Heart right ventricle (tissue), 16 donors: ENCODE measurements at regions not wholly inside any gene's neighbourhood (a gene's known extent, or its start where the extent isn't known, plus 50 kb on each side); places are given as distances from the start of the nearest gene placed in this dataset.

Experiments used
- ATAC-seq, 8 donors: fragments of 200-7000 bp; cut with Tn5 transposase; one replicate each; pipeline ENCODE4 v1.9.1; 2020; ENCODE audit warnings: mild to moderate bottlenecking in 8 of 8, moderate library complexity in 8 of 8, moderate number of reproducible peaks in 1 of 8
- DNase-seq, 2 donors: peaks; one replicate each; pipeline ENCODE4 v3.0.0-alpha.2; 2020
- H3K27ac ChIP-seq, 10 donors: fragments of 200-600 bp; sonication (generic) in 2 of 10; one replicate each; pipeline versions ENCODE4 v1.5.0 to v1.8.0; 2020 to 2022; ENCODE audit warnings: mild to moderate bottlenecking in 3 of 10
- H3K27me3 ChIP-seq, 7 donors: fragments of 200-600 bp; one replicate each; pipeline ENCODE4 v1.8.0; 2021 to 2022; ENCODE audit warnings: mild to moderate bottlenecking in 2 of 7
- H3K36me3 ChIP-seq, 9 donors: fragments of 200-600 bp; sonication (generic) in 1 of 9; one replicate each; pipeline versions ENCODE4 v1.5.0 to v1.8.0; 2020 to 2022; ENCODE audit warnings: mild to moderate bottlenecking in 2 of 9
- H3K4me1 ChIP-seq, 9 donors: fragments of 200-600 bp; sonication (generic) in 1 of 9; one replicate each; pipeline versions ENCODE4 v1.5.0 to v1.8.0; 2020 to 2022; ENCODE audit warnings: mild to moderate bottlenecking in 4 of 9
- H3K4me3 ChIP-seq, 10 donors: fragments of 200-600 bp; sonication (generic) in 2 of 10; one replicate each; pipeline versions ENCODE4 v1.5.0 to v1.8.0; 2020 to 2022; ENCODE audit warnings: mild to moderate bottlenecking in 7 of 10, moderate library complexity in 2 of 10
- H3K9me3 ChIP-seq, 11 donors: fragments of 200-600 bp in 10 of 11; sonication (generic) in 2 of 11; one replicate each; pipeline versions ENCODE4 v1.5.0 to v1.8.0; 2013 to 2022; ENCODE audit warnings: mild to moderate bottlenecking in 2 of 11, control low read depth in 1 of 11, moderate library complexity in 1 of 11
- CTCF ChIP-seq, 9 donors: fragments of 200-600 bp; sonication (generic) in 2 of 9; IDR thresholded peaks; one replicate each; pipeline versions ENCODE4 v1.5.0 to v1.8.0; 2021 to 2022; ENCODE audit warnings: antibody characterized with exemption in 9 of 9, mild to moderate bottlenecking in 5 of 9, moderate library complexity in 1 of 9
- WGBS, 2 donors: extraction: QIAGEN DNeasy Blood & Tissue Kit; methylation state at CpG; one replicate each; pipeline ENCODE4 v1.1.7; 2013; ENCODE audit warnings: inconsistent platforms in 1 of 2; 5-methylcytosine and 5-hydroxymethylcytosine counted together
- intact Hi-C, 10 donors: fragments of 100-400 bp; cut with DNase I; formaldehyde crosslinking; loops; one replicate each; pipeline versions ENCODE4 v1.11.1 to v1.14.2; 2022
- donor health status: Arrhythmogenic right ventricular cardiomyopathy.
- donor health status: ischemic (EF 13 %, LVEDD 7.1; RV severe dilation, severe dysfunction).
- donor health status: healthy with polysubstance abuse.
- donor health status: DM: no; HTN: yes; CAD: no.
- donor health status: DM: no; HTN: no; CAD: no.
- donor health status: ischemic (EF 25% LVEDD 6.9; RV normal size, moderate dysfunction).
- donor health status: ischemic (EF 25% LVEDD 5.7; RV mildly dilated, moderate dysfunction).
- donor health status: healthy.
- donor health status: DM: yes; HTN: yes; CAD: no.
- donor health status: Ischemic cardiomyopathy.
- donor health status: ischemic (EF 35%, LVEDD 5.7; RV mildly dilated, moderate dysfunction).
- donor health status: nonischemic (EF 11% LVEDD 7.7; RV severe dilation, severe dysfunction).
- donor health status: DM: yes; HTN: yes; CAD: no.
- donor health status: PGD.
- donor health status: ischemic (EF 29% LVEDD 5.4; RV normal size, mild dysfunction).
- donor health status: nonischemic (EF 23%, LVEDD 6.1; RV moderate dilation, normal function).

GRCh38 chr12:126247936-126248335 lies 1182.7 kb downstream of the AACS start:
- WGBS, 2 donors, result 94% methylated on average over 1 of the region's 1 CpG
- Histone ChIP-seq H3K9me3 (peaks cover 0 to 3% (median 0%) of the 10 kb centered on the region in 11 donors), H3K4me1 (no peaks in the 10 kb centered on the region), H3K27me3 (peaks cover 0 to 3% (median 0%) of the 10 kb centered on the region in 7 donors), H3K36me3 (no peaks in the 10 kb centered on the region), H3K4me3 (no peak overlapping the region), H3K27ac (no peak overlapping the region)
- intact Hi-C loops, result no loop called here
- ATAC-seq (no peak), DNase-seq (no peak)
- TF ChIP-seq CTCF (IDR thresholded peaks at IDR 0.05), result no peak

GRCh38 chr12:126248871-126249403 lies 1183.7 kb downstream of the AACS start:
- no peak overlapping the region for H3K4me3 ChIP-seq
- no peak for DNase-seq
- ATAC-seq, result no peak
- no peak overlapping the region for H3K27ac ChIP-seq
- TF ChIP-seq CTCF (IDR thresholded peaks at IDR 0.05), result no peak
- H3K36me3 ChIP-seq, result no peaks in the 10 kb centered on the region
- intact Hi-C loops, result no loop called here
- H3K9me3 ChIP-seq, result peaks cover 0 to 3% (median 0%) of the 10 kb centered on the region in 11 donors
- H3K27me3 ChIP-seq, result peaks cover 0 to 3% (median 0%) of the 10 kb centered on the region in 7 donors
- no peaks in the 10 kb centered on the region for H3K4me1 ChIP-seq
- WGBS, 2 donors, result 67 to 73% methylated on average over 8 of the region's 8 CpGs

- Histone ChIP-seq H3K9me3 (no peaks in the 10 kb centered on the region), H3K36me3 (no peaks in the 10 kb centered on the region), H3K4me3 (no peak overlapping the region), H3K27ac (no peak overlapping the region), H3K27me3 (peaks cover 0 to 5% (median 0%) of the 10 kb centered on the region in 7 donors), H3K4me1 (no peaks in the 10 kb centered on the region)
- DNase-seq, result no peak
- ATAC-seq, result no peak
- no peak for TF ChIP-seq CTCF (IDR thresholded peaks at IDR 0.05)
- intact Hi-C loops, result no loop called here
- WGBS, 2 donors, result 86 to 88% methylated on average over 3 of the region's 3 CpGs
Observed at GRCh38 chr12:126258190-126258589, 1193.0 kb downstream of the AACS start.

GRCh38 chr12:126262829-126263228 lies 1197.6 kb downstream of the AACS start:
- Histone ChIP-seq H3K4me3 (no peak overlapping the region), H3K36me3 (no peaks in the 10 kb centered on the region), H3K9me3 (no peaks in the 10 kb centered on the region), H3K4me1 (no peaks in the 10 kb centered on the region), H3K27me3 (peaks cover 0 to 8% (median 0%) of the 10 kb centered on the region in 7 donors), H3K27ac (no peak overlapping the region)
- no peak for TF ChIP-seq CTCF (IDR thresholded peaks at IDR 0.05)
- intact Hi-C loops, result no loop called here
- ATAC-seq (no peak), DNase-seq (no peak)
- WGBS, 2 donors, result 90 to 91% methylated on average over 5 of the region's 5 CpGs
